ENCODE measurements at regions not wholly inside any gene's neighbourhood (a gene's known extent, or its start where the extent isn't known, plus 50 kb on each side); places are given as distances from the start of the nearest gene placed in this dataset.

DNA sequence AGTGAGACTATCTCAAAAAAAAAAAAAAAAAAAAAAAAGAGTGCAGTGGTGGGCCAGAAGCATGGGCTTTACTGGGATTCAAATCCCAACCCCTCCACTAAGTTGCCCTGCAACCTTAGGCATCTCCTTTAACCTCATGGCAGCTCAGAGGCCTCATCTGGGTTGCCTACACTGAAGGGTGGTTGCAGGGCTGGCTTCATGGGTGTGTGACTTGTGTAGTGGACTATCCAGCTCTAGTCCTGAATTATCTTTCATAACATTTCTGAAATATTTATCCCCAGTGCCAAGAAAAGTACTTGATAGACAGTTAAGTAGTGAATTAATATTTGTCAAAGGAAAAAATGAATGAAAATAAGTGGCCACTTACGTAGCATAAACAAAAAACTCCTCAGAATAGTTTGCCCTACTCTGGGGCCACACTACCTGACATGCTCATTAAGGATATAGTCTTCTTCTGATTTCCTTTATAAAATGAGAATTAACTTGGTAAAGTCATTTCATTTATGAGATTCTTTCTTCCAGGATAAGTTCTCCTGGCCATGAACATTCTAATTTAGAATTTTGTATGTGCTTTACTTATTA is 116.0 kb upstream of the SYT13 start:
- H3K4me1 ChIP-seq (replicated peaks in 1 of 2): no peaks in the 10 kb centered on the region
- no peak for DNase-seq
- TF ChIP-seq POLR2A (IDR thresholded peaks at IDR 0.05) (no peak), CTCF (IDR thresholded peaks at IDR 0.05) (no peak)
- H3K27ac ChIP-seq: no peak overlapping the region
- intact Hi-C loops (cut with DNase I): no loop called here
- no peak overlapping the region for H3K4me3 ChIP-seq
- H3K27me3 ChIP-seq: peaks cover 4% of the 10 kb centered on the region
- no peaks in the 10 kb centered on the region for H3K36me3 ChIP-seq (replicated peaks in 1 of 2)
- WGBS, 4 donors: 92 to 100% (median 94%) methylated on average over 1 of the region's 1 CpG
- no peaks in the 10 kb centered on the region for H3K9me3 ChIP-seq (replicated peaks in 1 of 3)

DNA sequence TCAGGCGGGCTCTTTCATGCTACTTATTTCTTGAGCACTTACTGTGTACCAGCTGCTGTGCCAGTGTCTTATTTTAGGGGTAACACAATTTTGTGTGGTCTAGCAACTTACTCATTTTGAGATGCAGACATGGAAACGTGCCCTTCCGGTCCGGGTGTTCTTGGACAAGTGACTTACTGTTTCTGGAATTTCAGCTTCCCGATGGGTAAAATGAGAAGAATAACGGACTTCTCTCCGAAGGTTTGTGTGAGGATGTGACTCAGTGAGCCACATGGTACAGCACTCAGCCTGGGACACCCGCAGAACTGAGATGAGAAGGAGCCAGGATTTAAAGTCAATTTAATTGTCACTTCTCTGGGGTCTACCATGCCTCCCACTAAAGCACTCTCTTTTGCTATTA is 114.5 kb upstream of the SYT13 start:
- intact Hi-C loops (cut with DNase I): no loop called here
- no peaks in the 10 kb centered on the region for H3K4me1 ChIP-seq (replicated peaks in 1 of 2)
- H3K9me3 ChIP-seq (replicated peaks in 1 of 3): no peaks in the 10 kb centered on the region
- no peak for DNase-seq
- no peaks in the 10 kb centered on the region for H3K27me3 ChIP-seq
- TF ChIP-seq CTCF (IDR thresholded peaks at IDR 0.05): no peak
- no peak for TF ChIP-seq POLR2A (IDR thresholded peaks at IDR 0.05)
- no peaks in the 10 kb centered on the region for H3K36me3 ChIP-seq (replicated peaks in 1 of 2)
- WGBS, 4 donors: 56 to 84% (median 64%) methylated on average over 8 of the region's 8 CpGs
- no peak overlapping the region for H3K4me3 ChIP-seq
- H3K27ac ChIP-seq: no peak overlapping the region

GRCh38 chr11:45399166-45399565 is 113.0 kb upstream of the SYT13 start:
- WGBS, 4 donors: 60 to 80% (median 71%) methylated on average over 3 of the region's 3 CpGs
- intact Hi-C loops (cut with DNase I): no loop called here
- TF ChIP-seq CTCF (IDR thresholded peaks at IDR 0.05) (no peak), POLR2A (IDR thresholded peaks at IDR 0.05) (no peak)
- no peaks in the 10 kb centered on the region for H3K27me3 ChIP-seq
- H3K36me3 ChIP-seq (replicated peaks in 1 of 2): no peaks in the 10 kb centered on the region
- no peak overlapping the region for H3K4me3 ChIP-seq
- no peaks in the 10 kb centered on the region for H3K4me1 ChIP-seq (replicated peaks in 1 of 2)
- no peak overlapping the region for H3K27ac ChIP-seq
- H3K9me3 ChIP-seq (replicated peaks in 1 of 3): no peaks in the 10 kb centered on the region
- DNase-seq: no peak

DNA sequence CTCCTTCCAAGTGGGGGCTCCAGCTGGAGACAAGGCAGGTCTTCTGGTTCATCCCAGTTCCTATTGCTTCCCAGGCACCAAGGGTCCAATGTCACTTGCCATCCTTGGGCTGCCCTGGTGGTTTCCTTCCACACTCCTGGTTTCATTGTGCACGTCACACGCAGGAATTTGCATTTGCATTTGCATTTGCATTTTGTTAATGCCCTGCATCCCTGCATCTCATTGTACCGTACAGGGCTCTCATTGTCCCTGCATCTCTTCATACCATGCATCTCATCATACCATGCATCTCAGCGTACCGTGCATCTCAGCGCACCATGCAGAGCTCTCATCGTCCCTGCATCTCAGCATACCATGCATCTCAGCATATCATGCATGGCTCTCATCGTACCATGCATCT is 112.2 kb upstream of the SYT13 start:
- H3K4me1 ChIP-seq (replicated peaks in 1 of 2): no peaks in the 10 kb centered on the region
- DNase-seq: no peak
- no peaks in the 10 kb centered on the region for H3K9me3 ChIP-seq (replicated peaks in 1 of 3)
- WGBS, 4 donors: 93 to 96% (median 95%) methylated on average over 8 of the region's 8 CpGs
- H3K27ac ChIP-seq: no peak overlapping the region
- intact Hi-C loops (cut with DNase I): no loop called here
- H3K36me3 ChIP-seq (replicated peaks in 1 of 2): no peaks in the 10 kb centered on the region
- H3K4me3 ChIP-seq: no peak overlapping the region
- TF ChIP-seq POLR2A (IDR thresholded peaks at IDR 0.05): no peak
- no peak for TF ChIP-seq CTCF (IDR thresholded peaks at IDR 0.05)
- no peaks in the 10 kb centered on the region for H3K27me3 ChIP-seq
